ENCODE measurements at regions not wholly inside any gene's neighbourhood (a gene's known extent, or its start where the extent isn't known, plus 50 kb on each side); places are given as distances from the start of the nearest gene placed in this dataset.

GRCh38 chr18:40929399-40929798 is 1025.6 kb upstream of the PIK3C3 start:
- no peak for DNase-seq

GRCh38 chr18:40926679-40927078 is 1028.4 kb upstream of the PIK3C3 start:
- no peak for DNase-seq

- DNase-seq: no peak
Measured at GRCh38 chr18:40925071-40925541, 1029.9 kb upstream of the PIK3C3 start.

- no peak for DNase-seq
Measured at GRCh38 chr18:40921845-40922629, 1033.0 kb upstream of the PIK3C3 start.

GRCh38 chr18:40917056-40917455 is 1038.0 kb upstream of the PIK3C3 start:
- DNase-seq: no peak

GRCh38 chr18:40915724-40916123 is 1039.3 kb upstream of the PIK3C3 start:
- no peak for DNase-seq

GRCh38 chr18:40911582-40912254 is 1043.3 kb upstream of the PIK3C3 start:
- no peak for DNase-seq

GRCh38 chr18:40911041-40911440 is 1044.0 kb upstream of the PIK3C3 start:
- DNase-seq: no peak

- DNase-seq: no peak
Measured at GRCh38 chr18:40907842-40908241, 1047.2 kb upstream of the PIK3C3 start.

- DNase-seq: no peak
Measured at GRCh38 chr18:40904295-40904694, 1050.7 kb upstream of the PIK3C3 start.

GRCh38 chr18:40902436-40902835 is 1052.6 kb upstream of the PIK3C3 start:
- no peak for DNase-seq

- no peak for DNase-seq
Measured at GRCh38 chr18:40897884-40898283, 1057.2 kb upstream of the PIK3C3 start.

- no peak for DNase-seq
Measured at GRCh38 chr18:40883271-40883670, 1071.8 kb upstream of the PIK3C3 start.

GRCh38 chr18:40882468-40882867 is 1072.6 kb upstream of the PIK3C3 start:
- no peak for DNase-seq

GRCh38 chr18:40878371-40878770 is 1076.7 kb upstream of the PIK3C3 start:
- no peak for DNase-seq

GRCh38 chr18:40877096-40877495 is 1077.9 kb upstream of the PIK3C3 start:
- DNase-seq: no peak

- DNase-seq: no peak
Measured at GRCh38 chr18:40875101-40875615, 1079.9 kb upstream of the PIK3C3 start.

GRCh38 chr18:40874233-40874632 is 1080.8 kb upstream of the PIK3C3 start:
- no peak for DNase-seq

- DNase-seq: no peak
Measured at GRCh38 chr18:40868110-40868858, 1086.8 kb upstream of the PIK3C3 start.

- DNase-seq: no peak
Measured at GRCh38 chr18:40867459-40867858, 1087.6 kb upstream of the PIK3C3 start.

GRCh38 chr18:40866968-40867367 is 1088.1 kb upstream of the PIK3C3 start:
- no peak for DNase-seq

GRCh38 chr18:40866013-40866645 is 1088.9 kb upstream of the PIK3C3 start:
- no peak for DNase-seq

- no peak for DNase-seq
Measured at GRCh38 chr18:40864846-40865245, 1090.2 kb upstream of the PIK3C3 start.
